Gastroesophageal sphincter (tissue), 3 donors: ENCODE measurements at regions not wholly inside any gene's neighbourhood (a gene's known extent, or its start where the extent isn't known, plus 50 kb on each side); places are given as distances from the start of the nearest gene placed in this dataset.

Source experiments
- CTCF ChIP-seq, 4 experiments: fragments of 200-600 bp in 2 of 4; fragments of 450-650 bp in 2 of 4; sonication (generic) in 1 of 4; IDR thresholded peaks; one replicate each; pipeline ENCODE4 v1.5.1; 2017 to 2019; ENCODE audit warnings: antibody characterized with exemption in 4 of 4, mild to moderate bottlenecking in 2 of 4, moderate library complexity in 2 of 4
- EP300 ChIP-seq: sonication (generic); formaldehyde crosslinking; IDR thresholded peaks from one replicate; pipeline ENCODE4 v1.6.1; 2017; ENCODE audit warnings: antibody characterized with exemption, mild to moderate bottlenecking
- POLR2A ChIP-seq, 2 donors: fragments of 450-650 bp; IDR thresholded peaks; one replicate each; pipeline ENCODE4 v1.6.1; 2017; ENCODE audit warnings: antibody characterized with exemption in 2 of 2, mild to moderate bottlenecking in 2 of 2, moderate library complexity in 1 of 2
- POLR2AphosphoS5 ChIP-seq: sonication (generic); formaldehyde crosslinking; IDR thresholded peaks from one replicate; pipeline ENCODE4 v1.6.1; 2017; ENCODE audit warnings: antibody characterized with exemption

GRCh38 chr4:63393544-63393943, 1015.7 kb downstream of the TECRL start:
- TF ChIP-seq POLR2A (IDR thresholded peaks at IDR 0.05) = no peak
- no peak for TF ChIP-seq POLR2AphosphoS5
- TF ChIP-seq EP300 = no peak
- TF ChIP-seq CTCF (IDR thresholded peaks at IDR 0.05) = no peak
